ENCODE measurements at regions not wholly inside any gene's neighbourhood (a gene's known extent, or its start where the extent isn't known, plus 50 kb on each side); places are given as distances from the start of the nearest gene placed in this dataset.

DNA sequence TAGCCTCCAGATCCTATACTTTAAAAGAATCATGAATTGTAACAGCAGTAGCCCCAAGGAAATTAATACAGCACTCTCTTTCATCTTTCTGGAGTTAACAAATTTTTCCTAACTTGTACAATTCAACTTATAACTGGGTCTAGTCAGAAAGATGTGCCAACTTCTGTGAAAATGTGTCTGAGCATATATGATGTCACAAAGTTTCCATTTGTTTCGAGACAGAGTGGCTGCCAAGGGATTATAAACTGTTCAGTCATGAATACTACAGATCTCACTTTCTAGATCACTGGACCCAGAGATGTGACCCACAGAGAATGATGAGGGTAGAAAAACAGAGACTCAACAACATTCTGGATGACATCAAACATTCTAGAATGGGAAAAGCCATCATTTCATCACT is 249.2 kb upstream of the PHF14 start:
- intact Hi-C loops (cut with micrococcal nuclease) = no loop called here
- no peaks in the 10 kb centered on the region for H3K9me3 ChIP-seq (replicated peaks)

DNA sequence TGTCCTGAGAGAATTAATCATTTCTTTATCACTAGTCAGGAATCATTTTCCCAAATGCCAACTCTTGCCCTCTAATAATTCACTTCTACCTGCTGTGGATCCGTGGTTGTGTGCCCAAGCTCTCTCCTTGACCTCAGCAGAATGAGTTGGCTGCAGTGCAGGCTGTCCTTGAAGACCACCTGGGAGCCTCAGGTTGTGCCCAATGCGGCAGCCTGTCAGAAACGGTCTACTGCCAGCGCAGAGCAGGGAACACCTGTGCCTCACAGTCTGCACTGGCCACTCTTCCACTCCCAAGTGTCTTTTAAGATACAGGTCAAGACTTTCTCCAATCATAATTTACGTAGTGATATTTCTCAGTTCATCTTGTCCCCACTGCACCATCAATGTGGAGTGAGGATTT is 246.0 kb upstream of the PHF14 start:
- intact Hi-C loops (cut with micrococcal nuclease) = no loop called here
- TF ChIP-seq, protein P1, sequence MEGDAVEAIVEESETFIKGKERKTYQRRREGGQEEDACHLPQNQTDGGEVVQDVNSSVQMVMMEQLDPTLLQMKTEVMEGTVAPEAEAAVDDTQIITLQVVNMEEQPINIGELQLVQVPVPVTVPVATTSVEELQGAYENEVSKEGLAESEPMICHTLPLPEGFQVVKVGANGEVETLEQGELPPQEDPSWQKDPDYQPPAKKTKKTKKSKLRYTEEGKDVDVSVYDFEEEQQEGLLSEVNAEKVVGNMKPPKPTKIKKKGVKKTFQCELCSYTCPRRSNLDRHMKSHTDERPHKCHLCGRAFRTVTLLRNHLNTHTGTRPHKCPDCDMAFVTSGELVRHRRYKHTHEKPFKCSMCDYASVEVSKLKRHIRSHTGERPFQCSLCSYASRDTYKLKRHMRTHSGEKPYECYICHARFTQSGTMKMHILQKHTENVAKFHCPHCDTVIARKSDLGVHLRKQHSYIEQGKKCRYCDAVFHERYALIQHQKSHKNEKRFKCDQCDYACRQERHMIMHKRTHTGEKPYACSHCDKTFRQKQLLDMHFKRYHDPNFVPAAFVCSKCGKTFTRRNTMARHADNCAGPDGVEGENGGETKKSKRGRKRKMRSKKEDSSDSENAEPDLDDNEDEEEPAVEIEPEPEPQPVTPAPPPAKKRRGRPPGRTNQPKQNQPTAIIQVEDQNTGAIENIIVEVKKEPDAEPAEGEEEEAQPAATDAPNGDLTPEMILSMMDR (IDR thresholded peaks at IDR 0.05; ENCODE audit: borderline replicate concordance) = no peak
- Histone ChIP-seq H3K9me3 (replicated peaks) (peaks cover 6% of the 10 kb centered on the region), H3K27ac (replicated peaks) (no peak overlapping the region), H3K4me3 (no peak overlapping the region), H3K36me3 (no peaks in the 10 kb centered on the region), H3K4me1 (no peaks in the 10 kb centered on the region), H3K27me3 (ENCODE audit: low read depth) (no peaks in the 10 kb centered on the region)
- no peak for DNase-seq

More for the DNA sequence above, 249.2 kb upstream of the PHF14 start:
- no peak for DNase-seq
- Histone ChIP-seq H3K27ac (replicated peaks) (no peak overlapping the region), H3K4me1 (no peaks in the 10 kb centered on the region), H3K4me3 (no peak overlapping the region), H3K27me3 (ENCODE audit: low read depth) (no peaks in the 10 kb centered on the region), H3K36me3 (no peaks in the 10 kb centered on the region)
- TF ChIP-seq, protein P1 (IDR thresholded peaks at IDR 0.05; ENCODE audit: borderline replicate concordance) = no peak

GRCh38 chr7:10731253-10731773 is 242.4 kb upstream of the PHF14 start:
- Histone ChIP-seq H3K4me1 (no peaks in the 10 kb centered on the region), H3K27me3 (ENCODE audit: low read depth) (no peaks in the 10 kb centered on the region), H3K9me3 (replicated peaks) (peaks cover 6% of the 10 kb centered on the region), H3K27ac (replicated peaks) (no peak overlapping the region), H3K36me3 (no peaks in the 10 kb centered on the region), H3K4me3 (no peak overlapping the region)
- no peak for DNase-seq
- intact Hi-C loops (cut with micrococcal nuclease) = no loop called here
- TF ChIP-seq, protein P1 (IDR thresholded peaks at IDR 0.05; ENCODE audit: borderline replicate concordance) = no peak

- intact Hi-C loops (cut with micrococcal nuclease) = no loop called here
- TF ChIP-seq, protein P1 (IDR thresholded peaks at IDR 0.05; ENCODE audit: borderline replicate concordance) = no peak
- no peak overlapping the region for H3K4me3 ChIP-seq
- H3K36me3 ChIP-seq = no peaks in the 10 kb centered on the region
- no peak for DNase-seq
- H3K27me3 ChIP-seq (ENCODE audit: low read depth) = no peaks in the 10 kb centered on the region
- no peaks in the 10 kb centered on the region for H3K4me1 ChIP-seq
- H3K27ac ChIP-seq (replicated peaks) = no peak overlapping the region
- H3K9me3 ChIP-seq (replicated peaks) = peaks cover 6% of the 10 kb centered on the region
Measured at GRCh38 chr7:10733747-10734146, 239.9 kb upstream of the PHF14 start.

- Histone ChIP-seq H3K4me3 (no peak overlapping the region), H3K36me3 (no peaks in the 10 kb centered on the region), H3K27me3 (ENCODE audit: low read depth) (no peaks in the 10 kb centered on the region), H3K4me1 (no peaks in the 10 kb centered on the region), H3K9me3 (replicated peaks) (peaks cover 6% of the 10 kb centered on the region), H3K27ac (replicated peaks) (no peak overlapping the region)
- DNase-seq = no peak
- TF ChIP-seq, protein P1 (IDR thresholded peaks at IDR 0.05; ENCODE audit: borderline replicate concordance) = no peak
- intact Hi-C loops (cut with micrococcal nuclease) = no loop called here
Measured at GRCh38 chr7:10734595-10734994, 239.1 kb upstream of the PHF14 start.

Measured in left ventricle myocardium inferior (tissue), 1 donor.